ENCODE measurements at regions not wholly inside any gene's neighbourhood (a gene's known extent, or its start where the extent isn't known, plus 50 kb on each side); places are given as distances from the start of the nearest gene placed in this dataset.
"Not testable (repeated sequence)": the region's sequence is repeated elsewhere in the genome, so short reads cannot be mapped to it uniquely, and the experiment has no call there.

DNA sequence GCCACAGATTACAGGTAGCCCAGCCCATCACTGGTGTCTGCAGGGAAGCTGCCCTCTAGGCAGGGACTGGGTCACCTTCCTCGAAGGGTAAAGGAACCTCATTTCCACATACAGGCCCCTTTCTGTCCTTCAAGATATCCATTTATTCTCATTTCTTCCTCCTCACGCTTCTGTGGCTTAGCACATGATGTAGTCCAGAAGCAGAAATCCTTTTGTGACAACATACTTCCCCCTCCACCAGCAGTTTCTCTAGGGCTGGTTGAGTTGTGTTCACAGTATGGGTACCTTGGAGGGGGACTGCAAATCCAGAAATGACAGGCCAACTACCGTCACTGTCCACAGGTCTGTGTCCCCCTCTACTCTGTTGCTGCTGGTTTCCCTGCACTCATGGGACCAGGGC, 364.9 kb downstream of the ANAPC1 start:
- no peak for FAIRE-seq
- no peak for DNase-seq (ENCODE audit: low spot score)

- FAIRE-seq: no peak
These were observed 361.7 kb downstream of the ANAPC1 start for GRCh38 chr2:111522231-111522768.

GRCh38 chr2:111523009-111523408, 361.0 kb downstream of the ANAPC1 start:
- no peak for DNase-seq (ENCODE audit: low spot score)
- FAIRE-seq: no peak

More at GRCh38 chr2:111522231-111522768, 361.7 kb downstream of the ANAPC1 start:
- DNase-seq (ENCODE audit: low spot score): no peak

DNA sequence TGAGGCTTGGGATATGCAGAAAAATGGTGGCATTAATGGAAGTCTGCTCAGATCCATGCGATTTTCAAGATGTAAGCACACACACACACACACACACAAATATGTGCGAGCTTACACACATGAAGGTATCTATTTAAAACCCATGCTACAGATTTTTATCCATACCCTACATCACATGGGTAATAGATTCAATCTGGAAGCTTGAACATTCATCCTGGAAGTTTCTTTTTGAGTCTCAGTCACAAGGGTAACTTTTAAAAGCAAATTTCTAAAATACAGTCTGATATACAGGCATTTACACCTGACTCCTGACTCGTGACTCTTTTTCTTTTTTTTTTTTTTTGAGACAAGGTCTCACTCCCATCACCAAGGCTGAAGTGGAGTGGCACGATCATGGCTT, 359.0 kb downstream of the ANAPC1 start:
- not testable (repeated sequence) for DNase-seq (ENCODE audit: low spot score); FAIRE-seq

DNA sequence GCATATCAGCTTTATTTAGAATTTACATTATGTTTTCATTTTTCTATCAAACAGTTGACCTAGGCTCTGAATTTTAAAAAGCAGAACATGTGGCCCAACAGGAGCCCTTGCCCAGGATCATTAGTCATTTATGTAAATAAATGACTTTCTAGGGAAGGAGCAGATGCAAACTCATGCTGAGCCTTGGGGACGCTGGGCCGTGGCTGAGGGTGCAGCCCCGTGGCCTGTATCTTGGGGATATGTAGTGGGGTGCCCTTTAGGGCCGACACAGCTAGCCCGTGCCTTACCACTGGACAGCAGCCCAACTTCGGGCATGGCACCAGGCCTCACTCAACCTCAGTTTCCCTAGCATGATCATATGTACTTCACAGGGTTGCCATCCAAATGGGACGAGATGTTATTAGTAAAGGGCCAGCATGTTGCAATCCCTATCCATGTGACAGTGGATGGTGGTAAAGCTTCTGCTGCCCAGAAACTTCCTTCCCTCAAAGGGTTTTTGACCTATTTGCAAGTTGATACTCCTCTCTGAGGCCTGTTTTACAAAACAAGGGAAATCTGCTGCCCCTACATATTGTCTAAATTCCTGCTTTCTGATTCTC, 357.9 kb downstream of the ANAPC1 start:
- FAIRE-seq: not testable (repeated sequence)

DNA sequence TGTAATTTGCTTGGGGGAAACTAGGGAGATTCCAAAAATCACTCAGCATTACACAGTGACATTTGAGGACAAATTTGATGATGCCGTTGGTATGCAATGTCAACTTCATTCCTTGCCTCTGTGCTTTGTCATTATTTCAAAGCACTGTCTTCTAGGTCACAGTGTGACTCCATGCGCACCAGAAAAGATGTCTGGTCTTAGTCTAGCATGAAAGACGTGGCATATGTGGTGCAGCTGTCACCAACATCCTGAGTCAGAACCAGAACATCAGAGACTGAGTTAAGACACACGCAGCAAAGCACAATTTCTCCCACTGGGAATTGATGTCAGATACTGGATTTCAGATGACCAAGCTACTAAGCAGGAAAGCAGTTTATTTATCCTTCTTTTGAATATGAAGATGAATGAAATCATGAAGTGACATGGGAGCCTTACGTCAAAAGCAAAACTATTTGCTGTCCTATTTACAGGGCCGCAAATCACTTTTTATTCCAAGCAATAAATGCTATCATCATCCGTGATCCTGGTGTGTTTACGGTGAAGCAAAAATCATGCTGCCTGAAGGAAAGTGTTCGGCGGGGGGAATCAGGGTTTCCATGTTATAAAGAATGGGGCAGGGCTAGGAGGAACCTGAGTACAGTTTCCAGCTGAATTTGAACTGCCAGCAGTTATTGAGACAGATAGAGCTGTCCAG, 356.1 kb downstream of the ANAPC1 start:
- not testable (repeated sequence) for FAIRE-seq; DNase-seq (ENCODE audit: low spot score)

More for the DNA sequence above, 357.9 kb downstream of the ANAPC1 start:
- not testable (repeated sequence) for DNase-seq (ENCODE audit: low spot score)

GRCh38 chr2:111529022-111529421, 355.0 kb downstream of the ANAPC1 start:
- DNase-seq (ENCODE audit: low spot score); FAIRE-seq: not testable (repeated sequence)

- not testable (repeated sequence) for FAIRE-seq; DNase-seq (ENCODE audit: low spot score)
These were observed 353.6 kb downstream of the ANAPC1 start for GRCh38 chr2:111530239-111530965.

DNA sequence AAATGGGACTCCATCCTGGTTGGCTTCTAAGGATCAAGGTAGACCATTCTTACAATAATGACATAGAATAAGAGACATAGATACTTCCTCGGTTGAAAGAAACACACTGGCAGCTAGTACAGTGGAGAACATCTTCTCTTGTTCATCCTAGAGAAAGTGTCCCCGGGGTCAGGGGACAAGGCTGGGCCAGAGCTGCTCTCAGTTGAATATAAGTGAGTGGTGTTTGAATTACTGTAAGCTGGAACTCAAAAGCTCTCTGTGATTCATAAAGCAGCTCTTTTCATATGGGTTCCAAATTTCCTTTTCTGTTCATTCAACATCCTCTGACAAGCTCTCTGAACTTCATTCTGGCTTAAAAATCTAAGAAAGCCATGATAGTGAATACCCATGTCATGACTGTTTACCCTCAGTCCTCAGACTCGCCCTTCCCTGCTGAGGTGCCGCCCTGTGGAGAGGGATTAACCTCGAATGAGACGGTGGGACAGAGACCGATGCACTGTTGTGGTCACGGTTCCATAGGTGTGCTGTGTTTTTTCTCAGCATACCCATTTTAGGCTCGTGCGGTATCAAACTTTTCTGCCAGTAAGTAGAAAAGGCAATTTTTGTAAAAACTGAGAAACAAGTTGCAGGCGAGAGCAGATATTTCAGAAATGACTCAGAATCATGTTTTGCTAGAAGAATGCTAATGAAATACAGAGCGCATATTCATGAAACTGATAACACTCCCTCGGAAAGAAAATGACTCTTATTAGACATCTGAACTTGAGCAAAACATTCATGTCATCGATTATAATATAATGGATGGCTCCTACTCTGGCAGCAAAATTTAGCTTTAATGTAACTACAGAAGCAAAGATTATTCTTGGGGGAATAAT, 351.1 kb downstream of the ANAPC1 start:
- FAIRE-seq (peak; percentile 83), DNase-seq (ENCODE audit: low spot score) (peak; percentile 3)

DNA sequence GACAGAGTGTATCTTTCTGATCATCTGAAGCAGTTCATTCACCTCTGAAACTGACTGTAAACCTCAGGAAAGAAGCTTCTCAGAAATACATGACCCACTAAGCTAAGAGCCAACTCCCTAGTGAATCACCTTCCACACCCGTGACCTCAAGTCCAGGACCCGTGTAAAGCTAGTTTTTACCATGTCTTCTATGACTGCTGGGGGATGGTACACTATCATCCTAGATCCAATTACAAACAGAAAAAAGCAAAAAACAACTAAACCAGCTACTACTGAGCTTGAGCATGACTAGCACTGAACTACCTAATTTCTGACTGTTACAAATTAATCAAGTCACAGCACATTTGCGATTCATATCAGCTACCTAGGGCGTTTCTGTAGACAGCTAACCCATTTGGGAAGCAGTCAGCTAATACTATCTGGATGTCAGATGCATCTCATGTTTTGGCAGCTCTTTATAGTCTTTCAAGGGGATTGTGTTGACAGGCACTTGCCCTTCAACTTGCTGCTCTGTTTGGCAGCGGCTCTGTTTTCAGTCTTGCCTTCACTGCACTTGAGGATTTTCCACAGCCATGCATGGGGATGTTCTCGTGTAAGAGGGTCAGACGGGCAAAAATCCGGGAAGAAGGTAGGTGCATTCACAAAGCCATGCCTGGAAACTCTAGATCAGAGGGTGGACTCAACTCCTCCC, 350.3 kb downstream of the ANAPC1 start:
- FAIRE-seq: not testable (repeated sequence)
- DNase-seq (ENCODE audit: low spot score): peak; percentile 3

GRCh38 chr2:111534910-111535352, 349.1 kb downstream of the ANAPC1 start:
- FAIRE-seq (no peak), DNase-seq (ENCODE audit: low spot score) (no peak)

DNA sequence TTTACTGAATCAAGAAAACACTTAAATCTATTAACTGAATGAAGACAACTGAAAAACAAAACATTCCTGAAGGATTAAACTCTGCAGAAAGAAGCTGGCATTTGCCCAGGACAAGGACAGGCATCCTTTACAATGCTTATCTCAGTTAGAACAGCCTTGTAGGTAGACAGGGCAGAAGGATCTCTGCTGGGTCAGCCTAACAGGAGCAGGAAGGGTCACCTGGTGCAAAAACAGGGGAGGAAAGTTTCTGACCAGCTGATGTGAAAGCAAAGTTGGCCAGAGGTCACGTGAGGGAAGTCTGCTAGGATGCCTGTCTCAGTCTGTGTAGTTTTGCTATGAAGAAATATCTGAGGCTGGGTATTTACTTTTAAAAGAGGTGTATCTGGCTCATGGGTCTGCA, 348.6 kb downstream of the ANAPC1 start:
- FAIRE-seq: no peak
- no peak for DNase-seq (ENCODE audit: low spot score)

GRCh38 chr2:111537078-111537655, 346.8 kb downstream of the ANAPC1 start:
- DNase-seq (ENCODE audit: low spot score): no peak
- no peak for FAIRE-seq

GRCh38 chr2:111539991-111540390, 344.0 kb downstream of the ANAPC1 start:
- not testable (repeated sequence) for DNase-seq (ENCODE audit: low spot score); FAIRE-seq

- peak; percentile 16 for DNase-seq (ENCODE audit: low spot score)
These were observed 341.7 kb downstream of the ANAPC1 start for GRCh38 chr2:111542120-111542774.

DNA sequence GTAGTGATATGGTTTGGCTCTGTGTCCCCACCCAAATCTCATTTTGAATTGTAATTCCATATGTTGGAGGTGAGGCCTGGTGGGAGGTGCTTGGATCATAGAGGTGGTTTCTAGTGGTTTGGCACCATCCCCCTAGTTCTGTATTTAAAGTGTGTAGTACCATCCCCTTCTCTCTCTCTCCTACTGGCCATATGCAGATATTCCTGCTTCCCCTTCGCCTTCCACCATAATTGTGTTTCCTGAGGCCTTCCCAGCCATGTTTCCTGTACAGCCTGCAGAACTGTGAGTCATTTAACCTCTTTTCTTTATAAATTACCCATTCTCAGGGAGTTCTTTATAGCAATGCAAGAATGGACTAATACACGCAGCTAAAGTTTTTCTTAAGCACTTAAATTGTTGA, 340.0 kb downstream of the ANAPC1 start:
- not testable (repeated sequence) for DNase-seq (ENCODE audit: low spot score)
- FAIRE-seq: peak; percentile 76

More at GRCh38 chr2:111542120-111542774, 341.7 kb downstream of the ANAPC1 start:
- FAIRE-seq: peak; percentile 54

DNA sequence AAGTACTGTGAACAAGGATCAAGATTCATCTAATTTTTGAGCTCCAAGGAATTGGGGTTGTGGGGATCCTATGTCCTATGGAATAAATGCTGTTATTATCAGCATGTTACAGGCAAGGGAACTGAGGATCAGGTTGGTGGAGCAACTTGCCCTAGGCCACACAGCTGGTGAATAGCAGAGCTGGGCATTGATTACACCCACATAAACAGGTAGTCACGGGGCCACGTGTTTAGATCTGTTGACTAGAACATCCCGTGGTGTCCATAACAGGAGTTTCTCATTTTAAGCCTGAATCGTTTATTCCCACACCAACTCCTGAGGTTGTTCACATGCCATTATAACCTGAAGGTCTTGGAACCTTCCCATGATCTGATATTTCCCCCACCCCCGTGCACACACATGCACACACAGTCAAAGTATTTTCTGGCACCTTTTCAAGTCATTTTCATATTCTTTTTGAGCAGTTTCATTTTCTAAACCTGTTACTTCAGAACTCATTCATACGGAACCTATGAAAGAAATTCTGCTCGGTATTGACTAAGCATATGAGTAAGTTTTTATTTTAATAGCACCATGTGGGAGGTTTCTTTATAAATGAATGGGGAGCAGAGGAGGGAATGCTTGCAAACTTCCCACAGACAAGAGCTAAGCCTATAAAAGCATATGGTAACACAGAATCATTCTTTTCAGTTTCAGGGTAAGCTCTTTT, 338.1 kb downstream of the ANAPC1 start:
- not testable (repeated sequence) for DNase-seq (ENCODE audit: low spot score)
- FAIRE-seq: peak; percentile 72

DNA sequence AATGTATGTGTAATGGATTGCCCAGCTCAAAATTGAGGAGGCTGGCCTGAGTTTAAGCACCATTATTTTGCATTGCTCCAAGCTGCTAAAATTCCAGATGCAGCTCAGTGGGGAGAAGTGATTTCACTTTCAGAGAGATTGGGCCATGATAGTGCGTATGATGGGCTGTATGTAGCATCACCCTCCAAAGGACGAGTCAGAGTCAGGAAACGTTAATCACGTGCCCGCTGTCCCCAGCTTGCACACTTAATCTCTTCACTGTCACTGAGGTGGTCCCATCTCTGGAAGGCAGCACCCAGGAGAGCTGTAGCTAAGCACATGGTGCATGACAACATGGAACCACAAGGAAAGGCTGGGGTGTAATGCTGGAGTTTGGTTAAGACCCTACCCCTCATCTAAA, 337.4 kb downstream of the ANAPC1 start:
- FAIRE-seq: not testable (repeated sequence)

More for the DNA sequence above, 337.4 kb downstream of the ANAPC1 start:
- DNase-seq (ENCODE audit: low spot score): not testable (repeated sequence)
